Activated CD8-positive, alpha-beta T cell treated with anti-CD3 and anti-CD28 coated beads for 36 hours (primary cell): ENCODE measurements at regions not wholly inside any gene's neighbourhood (a gene's known extent, or its start where the extent isn't known, plus 50 kb on each side); places are given as distances from the start of the nearest gene placed in this dataset.

Experiments
- ATAC-seq: fragments of 200-7000 bp; cut with Tn5 transposase; one replicate; pipeline ENCODE4 v1.10.0; 2021; ENCODE audit warnings: mild to moderate bottlenecking, moderate library complexity
- CTCF ChIA-PET: fragments of 350-600 bp; sonication (Branson Sonifier 250); formaldehyde crosslinking; loops from one replicate; lab custom pipeline; 2021; ENCODE audit warnings: antibody characterized with exemption; lab: Charles Lee
- POLR2A ChIA-PET: fragments of 350-600 bp; sonication (Branson Sonifier 250); formaldehyde crosslinking; loops from one replicate; lab custom pipeline; 2021; ENCODE audit warnings: antibody characterized with exemption; lab: Charles Lee
- DNase-seq: peaks from one replicate; pipeline ENCODE4 v3.0.0-alpha.2; 2020
- H3K27ac Mint-ChIP-seq: one replicate; pipeline ENCODE4 v1.8.0; 2021; ENCODE audit warnings: mild to moderate bottlenecking, mixed read lengths
- H3K27me3 Mint-ChIP-seq: one replicate; pipeline ENCODE4 v1.8.0; 2021; ENCODE audit warnings: mixed read lengths
- H3K36me3 Mint-ChIP-seq: one replicate; pipeline ENCODE4 v1.8.0; 2021; ENCODE audit warnings: low read depth, mixed read lengths
- H3K4me1 Mint-ChIP-seq: one replicate; pipeline ENCODE4 v1.8.0; 2021; ENCODE audit warnings: low read depth, mixed read lengths
- H3K4me3 Mint-ChIP-seq: one replicate; pipeline ENCODE4 v1.8.0; 2021; ENCODE audit warnings: mild to moderate bottlenecking, moderate library complexity, mixed read lengths
- H3K9me3 Mint-ChIP-seq: one replicate; pipeline ENCODE4 v1.8.0; 2021; ENCODE audit warnings: mixed read lengths
- CTCF ChIP-seq: fragments of 200-600 bp; IDR thresholded peaks from one replicate; pipeline ENCODE4 v1.8.0; 2022; ENCODE audit warnings: antibody characterized with exemption, mild to moderate bottlenecking
- intact Hi-C: fragments of 100-400 bp; cut with micrococcal nuclease; formaldehyde crosslinking; loops from one replicate; pipeline ENCODE4 v1.10.0; 2022

- H3K9me3 Mint-ChIP-seq: no peaks in the 10 kb centered on the region
- ATAC-seq (no peak), DNase-seq (no peak)
- H3K36me3 Mint-ChIP-seq: no peaks in the 10 kb centered on the region
- H3K27me3 Mint-ChIP-seq: peaks cover 1% of the 10 kb centered on the region
- no peak for TF ChIP-seq CTCF
- CTCF ChIA-PET: no interaction called here
- intact Hi-C loops: no loop called here
- H3K4me3 Mint-ChIP-seq: no peak overlapping the region
- H3K4me1 Mint-ChIP-seq: no peaks in the 10 kb centered on the region
- H3K27ac Mint-ChIP-seq: no peak overlapping the region
- POLR2A ChIA-PET: no interaction called here
Measured at GRCh38 chr2:2506536-2506935, 175.5 kb upstream of the MYT1L start.

- Mint-ChIP-seq H3K4me3 (no peak overlapping the region), H3K9me3 (no peaks in the 10 kb centered on the region), H3K36me3 (no peaks in the 10 kb centered on the region), H3K4me1 (no peaks in the 10 kb centered on the region), H3K27ac (no peak overlapping the region), H3K27me3 (no peaks in the 10 kb centered on the region)
- intact Hi-C loops: no loop called here
- no peak for DNase-seq
- TF ChIP-seq CTCF: no peak
- ChIA-PET POLR2A (no interaction called here), CTCF (no interaction called here)
- no peak for ATAC-seq
Measured at GRCh38 chr2:2505604-2506003, 174.5 kb upstream of the MYT1L start.

GRCh38 chr2:2503864-2504418 lies 172.9 kb upstream of the MYT1L start:
- Mint-ChIP-seq H3K9me3 (no peaks in the 10 kb centered on the region), H3K4me3 (no peak overlapping the region), H3K27me3 (no peaks in the 10 kb centered on the region), H3K36me3 (no peaks in the 10 kb centered on the region), H3K4me1 (no peaks in the 10 kb centered on the region), H3K27ac (no peak overlapping the region)
- DNase-seq: no peak
- POLR2A ChIA-PET: no interaction called here
- intact Hi-C loops: no loop called here
- CTCF ChIA-PET: no interaction called here
- ATAC-seq: no peak
- no peak for TF ChIP-seq CTCF

GRCh38 chr2:2502201-2502549 lies 171.1 kb upstream of the MYT1L start:
- Mint-ChIP-seq H3K36me3 (no peaks in the 10 kb centered on the region), H3K9me3 (no peaks in the 10 kb centered on the region), H3K4me3 (no peak overlapping the region), H3K4me1 (no peaks in the 10 kb centered on the region), H3K27ac (no peak overlapping the region), H3K27me3 (peaks cover 4% of the 10 kb centered on the region)
- CTCF ChIA-PET: no interaction called here
- TF ChIP-seq CTCF: no peak
- POLR2A ChIA-PET: no interaction called here
- no peak for ATAC-seq
- DNase-seq: no peak
- intact Hi-C loops: no loop called here

- Mint-ChIP-seq H3K27me3 (peaks cover 7% of the 10 kb centered on the region), H3K9me3 (no peaks in the 10 kb centered on the region), H3K36me3 (no peaks in the 10 kb centered on the region), H3K4me3 (no peak overlapping the region), H3K27ac (no peak overlapping the region), H3K4me1 (no peaks in the 10 kb centered on the region)
- ChIA-PET CTCF (no interaction called here), POLR2A (no interaction called here)
- DNase-seq: no peak
- intact Hi-C loops: no loop called here
- ATAC-seq: no peak
- TF ChIP-seq CTCF: no peak
Measured at GRCh38 chr2:2501454-2502200, 170.6 kb upstream of the MYT1L start.
